ENCODE measurements at regions not wholly inside any gene's neighbourhood (a gene's known extent, or its start where the extent isn't known, plus 50 kb on each side); places are given as distances from the start of the nearest gene placed in this dataset.

GRCh38 chr11:112369374-112369773 is 108.7 kb upstream of the PLET1 start:
- Histone ChIP-seq H3K36me3 (no peaks in the 10 kb centered on the region), H3K4me1 (peaks cover 0 to 14% (median 2%) of the 10 kb centered on the region in 3 donors), H3K9me3 (no peaks in the 10 kb centered on the region), H3K27me3 (no peaks in the 10 kb centered on the region), H3K27ac (no peak overlapping the region), H3K4me3 (no peak overlapping the region)
- TF ChIP-seq EP300 (IDR thresholded peaks at IDR 0.05): no peak
- no peak for TF ChIP-seq POLR2A (IDR thresholded peaks at IDR 0.05)
- TF ChIP-seq POLR2AphosphoS5 (IDR thresholded peaks at IDR 0.05): no peak
- no peak for TF ChIP-seq CTCF (IDR thresholded peaks at IDR 0.05)
- WGBS, 2 donors (ENCODE audit: low coverage in 1 of 2): 80% methylated on average over 1 of the region's 1 CpG; no CpG with 5 or more reads in 1 of the 2 donors
- ATAC-seq: no peak

- peaks cover 0 to 9% (median 0%) of the 10 kb centered on the region in 3 donors for H3K4me1 ChIP-seq
- no peaks in the 10 kb centered on the region for H3K9me3 ChIP-seq
- TF ChIP-seq EP300 (IDR thresholded peaks at IDR 0.05) (no peak), CTCF (IDR thresholded peaks at IDR 0.05) (no peak), POLR2AphosphoS5 (IDR thresholded peaks at IDR 0.05) (no peak), POLR2A (IDR thresholded peaks at IDR 0.05) (no peak)
- no peaks in the 10 kb centered on the region for H3K27me3 ChIP-seq
- H3K4me3 ChIP-seq: no peak overlapping the region
- no peak for ATAC-seq
- H3K27ac ChIP-seq: no peak overlapping the region
- WGBS, 2 donors (ENCODE audit: low coverage in 1 of 2): 75 to 87% methylated on average over 3 to 4 of the region's 5 CpGs
- H3K36me3 ChIP-seq: no peaks in the 10 kb centered on the region
Observed at GRCh38 chr11:112369916-112370315, 109.3 kb upstream of the PLET1 start.

- TF ChIP-seq EP300 (IDR thresholded peaks at IDR 0.05) (no peak), CTCF (IDR thresholded peaks at IDR 0.05) (no peak), POLR2AphosphoS5 (IDR thresholded peaks at IDR 0.05) (no peak), POLR2A (IDR thresholded peaks at IDR 0.05) (no peak)
- WGBS, 2 donors (ENCODE audit: low coverage in 1 of 2): 79 to 82% methylated on average over 6 to 9 of the region's 9 CpGs
- Histone ChIP-seq H3K4me1 (no peaks in the 10 kb centered on the region), H3K4me3 (no peak overlapping the region), H3K27me3 (no peaks in the 10 kb centered on the region), H3K27ac (no peak overlapping the region), H3K9me3 (no peaks in the 10 kb centered on the region), H3K36me3 (no peaks in the 10 kb centered on the region)
- no peak for ATAC-seq
Observed at GRCh38 chr11:112374486-112375140, 114.0 kb upstream of the PLET1 start.

DNA sequence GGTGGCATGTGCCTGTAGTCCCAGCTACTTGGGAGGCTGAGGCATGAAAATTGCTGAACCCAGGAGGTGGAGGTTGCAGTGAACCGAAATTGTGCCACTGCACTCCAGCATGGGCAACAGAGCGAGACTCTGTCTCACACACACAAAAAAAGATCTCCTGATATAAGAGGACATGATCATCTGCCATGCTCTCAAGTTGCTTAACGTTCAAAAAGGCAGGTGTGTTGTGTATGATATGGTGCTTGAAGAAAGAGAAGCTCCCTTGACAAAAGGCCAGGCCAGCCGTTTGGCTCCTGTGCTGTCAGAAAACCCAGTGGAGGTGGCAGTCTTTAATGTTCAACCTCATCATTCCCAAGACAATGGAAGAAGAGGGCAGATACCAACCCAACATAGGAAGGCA is 117.3 kb upstream of the PLET1 start:
- H3K36me3 ChIP-seq: no peaks in the 10 kb centered on the region
- H3K4me3 ChIP-seq: no peak overlapping the region
- no peaks in the 10 kb centered on the region for H3K4me1 ChIP-seq
- TF ChIP-seq POLR2A (IDR thresholded peaks at IDR 0.05) (no peak), EP300 (IDR thresholded peaks at IDR 0.05) (no peak), POLR2AphosphoS5 (IDR thresholded peaks at IDR 0.05) (no peak), CTCF (IDR thresholded peaks at IDR 0.05) (no peak)
- no peaks in the 10 kb centered on the region for H3K27me3 ChIP-seq
- no peak overlapping the region for H3K27ac ChIP-seq
- ATAC-seq: no peak
- WGBS, 2 donors (ENCODE audit: low coverage in 1 of 2): 85 to 100% methylated on average over 3 of the region's 4 CpGs
- no peaks in the 10 kb centered on the region for H3K9me3 ChIP-seq

DNA sequence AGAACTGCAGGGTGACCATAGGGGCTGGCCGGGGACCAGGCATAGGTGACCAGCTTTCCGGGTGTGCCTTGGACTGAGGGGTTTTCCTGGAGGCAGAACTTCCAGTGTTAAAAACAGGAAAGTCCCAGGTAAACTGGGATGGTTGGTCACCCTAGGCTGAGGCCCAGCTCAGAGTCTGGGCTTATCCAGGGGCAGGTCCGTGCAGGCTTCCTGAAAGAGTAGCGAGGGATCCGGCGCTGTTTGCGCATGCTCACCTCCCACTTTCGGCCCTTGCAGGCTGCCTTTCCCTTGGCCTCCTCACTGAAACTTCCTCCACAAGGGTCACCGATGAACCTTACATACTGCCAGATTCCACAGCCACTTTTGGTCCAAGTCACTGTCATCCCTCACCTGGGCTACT is 119.8 kb upstream of the PLET1 start:
- TF ChIP-seq POLR2A (IDR thresholded peaks at IDR 0.05) (no peak), EP300 (IDR thresholded peaks at IDR 0.05) (no peak), CTCF (IDR thresholded peaks at IDR 0.05) (no peak), POLR2AphosphoS5 (IDR thresholded peaks at IDR 0.05) (no peak)
- Histone ChIP-seq H3K27me3 (no peaks in the 10 kb centered on the region), H3K9me3 (no peaks in the 10 kb centered on the region), H3K4me3 (no peak overlapping the region), H3K36me3 (no peaks in the 10 kb centered on the region), H3K27ac (no peak overlapping the region), H3K4me1 (no peaks in the 10 kb centered on the region)
- WGBS, 2 donors (ENCODE audit: low coverage in 1 of 2): 82 to 96% methylated on average over 4 to 5 of the region's 9 CpGs
- no peak for ATAC-seq
